HG02610 (cell line): ENCODE measurements at regions not wholly inside any gene's neighbourhood (a gene's known extent, or its start where the extent isn't known, plus 50 kb on each side); places are given as distances from the start of the nearest gene placed in this dataset.

Source experiments
- ATAC-seq: cut with Tn5 transposase; IDR thresholded peaks from one replicate; pipeline ENCODE4 v1.9.1; 2021; ENCODE audit warnings: mild to moderate bottlenecking, moderate library complexity; ENCODE audit not compliant: unreplicated experiment

DNA sequence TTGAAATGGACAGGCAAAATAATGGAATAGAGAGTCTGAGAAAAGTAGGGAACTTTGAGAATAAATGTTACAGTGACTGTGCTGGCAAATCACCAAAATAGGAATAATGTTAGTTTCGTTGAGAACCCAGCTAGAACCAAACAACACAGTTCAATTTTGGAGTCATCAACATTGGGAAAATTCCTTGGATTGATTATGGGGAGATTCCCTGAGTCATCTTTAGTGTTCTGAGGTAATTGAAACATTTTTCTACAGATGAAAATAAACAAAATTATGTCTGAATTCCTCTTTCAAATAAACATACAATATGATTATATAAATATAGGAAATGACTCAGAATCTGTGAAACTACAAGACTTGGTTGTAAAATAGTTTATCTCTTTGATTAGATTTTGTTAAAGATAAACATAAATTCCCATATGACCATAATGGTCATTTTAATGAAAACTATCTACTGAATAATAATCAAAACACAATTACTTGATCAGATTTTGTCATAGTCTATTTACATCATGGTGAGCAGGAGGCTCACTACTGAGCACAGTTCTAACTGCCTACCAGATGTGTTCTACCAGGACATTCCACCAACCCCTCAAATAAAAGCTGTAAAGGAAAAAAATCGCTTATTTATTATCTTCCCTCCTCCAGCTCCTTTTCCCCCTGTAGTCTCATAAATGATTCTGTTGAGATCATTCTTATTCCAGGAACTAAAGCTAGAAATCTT, 51.4 kb upstream of the GABRA2 start:
- no peak for ATAC-seq
